Pancreas (tissue), 10 donors: ENCODE measurements at regions not wholly inside any gene's neighbourhood (a gene's known extent, or its start where the extent isn't known, plus 50 kb on each side); places are given as distances from the start of the nearest gene placed in this dataset.
A peak's percentile ranks its signal among the peaks of the same experiment; 100 is the strongest.
"Not testable (repeated sequence)": the region's sequence is repeated elsewhere in the genome, so short reads cannot be mapped to it uniquely, and the experiment has no call there.

Source experiments
- ATAC-seq, 4 donors: fragments of 200-7000 bp; cut with Tn5 transposase; one replicate each; pipeline versions ENCODE4 v1.8.0 to v1.9.1; 2020; ENCODE audit warnings: mild to moderate bottlenecking in 4 of 4, moderate library complexity in 4 of 4
- DNase-seq, 6 donors: peaks; one replicate each; pipeline ENCODE4 v3.0.0-alpha.2; 2020
- FAIRE-seq: peaks from 2 replicates; lab custom pipeline; 2012; peaks lifted over from hg19 to GRCh38; lab: Jason Lieb, UNC
- H3K27ac ChIP-seq, 4 donors: fragments of 200-600 bp; sonication (generic); 1 replicate in 3 of 4; 2 replicates in 1 of 4; pipeline versions ENCODE4 v1.5.0 to v1.8.0; 2020
- H3K27me3 ChIP-seq, 4 donors: fragments of 200-600 bp; one replicate each; pipeline ENCODE4 v1.8.0; 2021
- H3K36me3 ChIP-seq, 3 donors: fragments of 200-600 bp; sonication (generic) in 1 of 3; one replicate each; pipeline versions ENCODE4 v1.5.0 to v1.8.0; 2020 to 2021
- H3K4me1 ChIP-seq, 3 donors: fragments of 200-600 bp; one replicate each; pipeline ENCODE4 v1.8.0; 2021
- H3K4me3 ChIP-seq, 4 donors: fragments of 200-600 bp; sonication (generic) in 2 of 4; one replicate each; pipeline versions ENCODE4 v1.5.0 to v1.8.0; 2020 to 2021
- H3K9me3 ChIP-seq, 4 donors: fragments of 200-600 bp; one replicate each; pipeline ENCODE4 v1.8.0; 2021
- WGBS, 2 donors: extraction: QIAGEN DNeasy Blood & Tissue Kit; methylation state at CpG; one replicate each; pipeline ENCODE4 v1.1.7; 2013; 5-methylcytosine and 5-hydroxymethylcytosine counted together
- intact Hi-C, 3 donors: fragments of 100-400 bp; cut with DNase I; formaldehyde crosslinking; loops; one replicate each; pipeline versions ENCODE4 v1.11.1 to v1.14.2; 2022
- TF ChIP-seq, protein P1 (sequence below), 4 donors: fragments of 200-600 bp; sonication (generic) in 3 of 4; IDR thresholded peaks; one replicate each; pipeline versions ENCODE4 v1.5.0 to v1.8.0; 2021; ENCODE audit warnings: antibody characterized with exemption in 4 of 4
- donor health status: healthy with polysubstance abuse.
- donor health status: DM: no; HTN: no; CAD: no; lungs with moderate emphysema.
- donor health status: DM: no; HTN: no; CAD: no.
- donor health status: control.
- donor health status: control.
- donor health status: Bipolar disorder and iron deficiency.
- donor health status: DM: yes; HTN: yes; CAD: no.
- donor health status: DM: no; HTN: no; CAD: no.
- donor health status: DM: no; HTN: no; CAD: no.
- donor health status: DM: yes; HTN: yes; CAD: no.

- no peak for FAIRE-seq
- intact Hi-C loops: no loop called here
- Histone ChIP-seq H3K36me3 (no peaks in the 10 kb centered on the region), H3K4me3 (no peak overlapping the region), H3K27me3 (no peaks in the 10 kb centered on the region), H3K27ac (no peak overlapping the region), H3K9me3 (no peaks in the 10 kb centered on the region), H3K4me1 (no peaks in the 10 kb centered on the region)
- TF ChIP-seq, protein P1, sequence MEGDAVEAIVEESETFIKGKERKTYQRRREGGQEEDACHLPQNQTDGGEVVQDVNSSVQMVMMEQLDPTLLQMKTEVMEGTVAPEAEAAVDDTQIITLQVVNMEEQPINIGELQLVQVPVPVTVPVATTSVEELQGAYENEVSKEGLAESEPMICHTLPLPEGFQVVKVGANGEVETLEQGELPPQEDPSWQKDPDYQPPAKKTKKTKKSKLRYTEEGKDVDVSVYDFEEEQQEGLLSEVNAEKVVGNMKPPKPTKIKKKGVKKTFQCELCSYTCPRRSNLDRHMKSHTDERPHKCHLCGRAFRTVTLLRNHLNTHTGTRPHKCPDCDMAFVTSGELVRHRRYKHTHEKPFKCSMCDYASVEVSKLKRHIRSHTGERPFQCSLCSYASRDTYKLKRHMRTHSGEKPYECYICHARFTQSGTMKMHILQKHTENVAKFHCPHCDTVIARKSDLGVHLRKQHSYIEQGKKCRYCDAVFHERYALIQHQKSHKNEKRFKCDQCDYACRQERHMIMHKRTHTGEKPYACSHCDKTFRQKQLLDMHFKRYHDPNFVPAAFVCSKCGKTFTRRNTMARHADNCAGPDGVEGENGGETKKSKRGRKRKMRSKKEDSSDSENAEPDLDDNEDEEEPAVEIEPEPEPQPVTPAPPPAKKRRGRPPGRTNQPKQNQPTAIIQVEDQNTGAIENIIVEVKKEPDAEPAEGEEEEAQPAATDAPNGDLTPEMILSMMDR (IDR thresholded peaks at IDR 0.05): no peak
- ATAC-seq: no peak
- peak in 2 of 6 donors; percentile 14 to 53 for DNase-seq
- 90 to 94% methylated on average over 20 of the region's 20 CpGs for WGBS, 2 donors
Measured at GRCh38 chr3:96619475-96619874, 194.9 kb upstream of the EPHA6 start.

- ATAC-seq: no peak
- WGBS, 2 donors: 79 to 90% methylated on average over 2 of the region's 2 CpGs
- DNase-seq: no peak
- FAIRE-seq: no peak
- Histone ChIP-seq H3K27me3 (no peaks in the 10 kb centered on the region), H3K27ac (no peak overlapping the region), H3K36me3 (no peaks in the 10 kb centered on the region), H3K9me3 (no peaks in the 10 kb centered on the region), H3K4me1 (no peaks in the 10 kb centered on the region), H3K4me3 (no peak overlapping the region)
- TF ChIP-seq, protein P1 (IDR thresholded peaks at IDR 0.05): no peak
- intact Hi-C loops: no loop called here
Measured at GRCh38 chr3:96622878-96623277, 191.5 kb upstream of the EPHA6 start.

GRCh38 chr3:96631050-96631449, 183.3 kb upstream of the EPHA6 start:
- no peaks in the 10 kb centered on the region for H3K9me3 ChIP-seq
- intact Hi-C loops: no loop called here
- H3K4me3 ChIP-seq: no peak overlapping the region
- TF ChIP-seq, protein P1 (IDR thresholded peaks at IDR 0.05): no peak
- FAIRE-seq (no peak), DNase-seq (no peak), ATAC-seq (no peak)
- WGBS, 2 donors: 71 to 82% methylated on average over 1 of the region's 1 CpG
- H3K27me3 ChIP-seq: no peaks in the 10 kb centered on the region
- no peaks in the 10 kb centered on the region for H3K36me3 ChIP-seq
- no peaks in the 10 kb centered on the region for H3K4me1 ChIP-seq
- H3K27ac ChIP-seq: no peak overlapping the region

DNA sequence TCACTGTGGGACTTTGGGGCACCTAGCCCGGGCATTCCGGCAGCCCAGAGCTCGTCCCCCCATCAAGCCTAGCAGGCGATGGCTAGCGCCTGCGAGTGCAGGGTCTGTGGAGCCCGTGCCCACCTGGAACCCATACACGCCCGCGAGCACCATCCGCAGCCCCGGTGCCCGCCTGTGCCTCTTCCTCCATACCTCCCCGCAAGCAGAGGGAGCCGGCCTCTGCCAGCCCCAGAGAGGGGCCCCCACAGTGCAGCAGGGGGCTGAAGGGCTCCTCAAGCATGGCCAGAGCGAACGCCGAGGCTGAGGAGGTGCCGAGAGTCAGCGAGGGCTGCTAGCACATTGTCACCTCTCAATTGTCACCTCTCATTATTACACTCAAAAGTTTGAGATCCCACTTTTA, 167.8 kb upstream of the EPHA6 start:
- DNase-seq (peak in 1 of 6 donors; percentile 51), ATAC-seq (no peak)
- intact Hi-C loops: no loop called here

GRCh38 chr3:96657710-96658109, 156.7 kb upstream of the EPHA6 start:
- no peak for ATAC-seq
- no peak overlapping the region for H3K4me3 ChIP-seq
- no peaks in the 10 kb centered on the region for H3K27me3 ChIP-seq
- DNase-seq: peak in 1 of 6 donors; percentile 15
- no peaks in the 10 kb centered on the region for H3K36me3 ChIP-seq
- TF ChIP-seq, protein P1 (IDR thresholded peaks at IDR 0.05): no peak
- FAIRE-seq: no peak
- no peaks in the 10 kb centered on the region for H3K4me1 ChIP-seq
- intact Hi-C loops: no loop called here
- WGBS, 2 donors: 75 to 82% methylated on average over 8 of the region's 8 CpGs
- no peak overlapping the region for H3K27ac ChIP-seq
- H3K9me3 ChIP-seq: no peaks in the 10 kb centered on the region

More for the DNA sequence above, 167.8 kb upstream of the EPHA6 start:
- 75 to 87% methylated on average over 19 to 20 of the region's 20 CpGs for WGBS, 2 donors
- Histone ChIP-seq H3K9me3 (no peaks in the 10 kb centered on the region), H3K4me1 (no peaks in the 10 kb centered on the region), H3K4me3 (no peak overlapping the region), H3K36me3 (no peaks in the 10 kb centered on the region), H3K27me3 (no peaks in the 10 kb centered on the region), H3K27ac (no peak overlapping the region)
- FAIRE-seq: no peak
- TF ChIP-seq, protein P1 (IDR thresholded peaks at IDR 0.05): no peak

- H3K27ac ChIP-seq, ATAC-seq, intact Hi-C loops, H3K9me3 ChIP-seq, H3K27me3 ChIP-seq, FAIRE-seq, H3K4me3 ChIP-seq, H3K4me1 ChIP-seq, DNase-seq, H3K36me3 ChIP-seq: not testable (repeated sequence)
- 77 to 80% methylated on average over 7 of the region's 7 CpGs for WGBS, 2 donors
Measured at GRCh38 chr3:96671861-96672595, 142.4 kb upstream of the EPHA6 start.
